ENCODE measurements at regions not wholly inside any gene's neighbourhood (a gene's known extent, or its start where the extent isn't known, plus 50 kb on each side); places are given as distances from the start of the nearest gene placed in this dataset.

GRCh38 chr19:28864024-28864503 is 348.9 kb downstream of the UQCRFS1 start:
- DNase-seq (ENCODE audit: low spot score) = no peak
- Mint-ChIP-seq H3K27me3 (ENCODE audit: unreplicated experiment) (peaks cover 1% of the 10 kb centered on the region), H3K36me3 (ENCODE audit: low read depth, unreplicated experiment) (no peaks in the 10 kb centered on the region), H3K4me1 (ENCODE audit: unreplicated experiment) (no peaks in the 10 kb centered on the region), H3K4me3 (ENCODE audit: unreplicated experiment) (no peak overlapping the region), H3K9me3 (ENCODE audit: unreplicated experiment) (no peaks in the 10 kb centered on the region), H3K27ac (ENCODE audit: unreplicated experiment) (no peak overlapping the region)
- no peak for TF ChIP-seq CTCF (IDR thresholded peaks at IDR 0.05; ENCODE audit: unreplicated experiment)

GRCh38 chr19:28862238-28862637 is 350.7 kb downstream of the UQCRFS1 start:
- TF ChIP-seq CTCF (IDR thresholded peaks at IDR 0.05; ENCODE audit: unreplicated experiment) = no peak
- Mint-ChIP-seq H3K4me3 (ENCODE audit: unreplicated experiment) (no peak overlapping the region), H3K27ac (ENCODE audit: unreplicated experiment) (no peak overlapping the region), H3K9me3 (ENCODE audit: unreplicated experiment) (no peaks in the 10 kb centered on the region), H3K36me3 (ENCODE audit: low read depth, unreplicated experiment) (no peaks in the 10 kb centered on the region), H3K4me1 (ENCODE audit: unreplicated experiment) (no peaks in the 10 kb centered on the region), H3K27me3 (ENCODE audit: unreplicated experiment) (peaks cover 1% of the 10 kb centered on the region)
- DNase-seq (ENCODE audit: low spot score) = no peak

- Mint-ChIP-seq H3K4me1 (ENCODE audit: unreplicated experiment) (no peaks in the 10 kb centered on the region), H3K4me3 (ENCODE audit: unreplicated experiment) (no peak overlapping the region)
Measured at GRCh38 chr19:28859811-28860210, 353.1 kb downstream of the UQCRFS1 start.

GRCh38 chr19:28858933-28859332 is 354.0 kb downstream of the UQCRFS1 start:
- peaks cover 2% of the 10 kb centered on the region for H3K27me3 Mint-ChIP-seq (ENCODE audit: unreplicated experiment)
- peaks cover 3% of the 10 kb centered on the region for H3K9me3 Mint-ChIP-seq (ENCODE audit: unreplicated experiment)
- no peak overlapping the region for H3K4me3 Mint-ChIP-seq (ENCODE audit: unreplicated experiment)
- no peaks in the 10 kb centered on the region for H3K4me1 Mint-ChIP-seq (ENCODE audit: unreplicated experiment)
- H3K27ac Mint-ChIP-seq (ENCODE audit: unreplicated experiment) = no peak overlapping the region
- TF ChIP-seq CTCF (IDR thresholded peaks at IDR 0.05; ENCODE audit: unreplicated experiment) = no peak
- DNase-seq (ENCODE audit: low spot score) = no peak
- no peaks in the 10 kb centered on the region for H3K36me3 Mint-ChIP-seq (ENCODE audit: low read depth, unreplicated experiment)

More at GRCh38 chr19:28859811-28860210, 353.1 kb downstream of the UQCRFS1 start:
- TF ChIP-seq CTCF (IDR thresholded peaks at IDR 0.05; ENCODE audit: unreplicated experiment) = no peak
- Mint-ChIP-seq H3K9me3 (ENCODE audit: unreplicated experiment) (no peaks in the 10 kb centered on the region), H3K27ac (ENCODE audit: unreplicated experiment) (no peak overlapping the region), H3K36me3 (ENCODE audit: low read depth, unreplicated experiment) (no peaks in the 10 kb centered on the region), H3K27me3 (ENCODE audit: unreplicated experiment) (no peaks in the 10 kb centered on the region)
- no peak for DNase-seq (ENCODE audit: low spot score)

GRCh38 chr19:28857967-28858366 is 355.0 kb downstream of the UQCRFS1 start:
- TF ChIP-seq CTCF (IDR thresholded peaks at IDR 0.05; ENCODE audit: unreplicated experiment) = no peak
- peaks cover 2% of the 10 kb centered on the region for H3K27me3 Mint-ChIP-seq (ENCODE audit: unreplicated experiment)
- no peak overlapping the region for H3K27ac Mint-ChIP-seq (ENCODE audit: unreplicated experiment)

More at GRCh38 chr19:28857967-28858366, 355.0 kb downstream of the UQCRFS1 start:
- Mint-ChIP-seq H3K4me1 (ENCODE audit: unreplicated experiment) (no peaks in the 10 kb centered on the region), H3K36me3 (ENCODE audit: low read depth, unreplicated experiment) (no peaks in the 10 kb centered on the region), H3K9me3 (ENCODE audit: unreplicated experiment) (peaks cover 3% of the 10 kb centered on the region), H3K4me3 (ENCODE audit: unreplicated experiment) (no peak overlapping the region)
- DNase-seq (ENCODE audit: low spot score) = no peak
